ENCODE measurements at regions not wholly inside any gene's neighbourhood (a gene's known extent, or its start where the extent isn't known, plus 50 kb on each side); places are given as distances from the start of the nearest gene placed in this dataset.
"Not testable (repeated sequence)": the region's sequence is repeated elsewhere in the genome, so short reads cannot be mapped to it uniquely, and the experiment has no call there.

DNA sequence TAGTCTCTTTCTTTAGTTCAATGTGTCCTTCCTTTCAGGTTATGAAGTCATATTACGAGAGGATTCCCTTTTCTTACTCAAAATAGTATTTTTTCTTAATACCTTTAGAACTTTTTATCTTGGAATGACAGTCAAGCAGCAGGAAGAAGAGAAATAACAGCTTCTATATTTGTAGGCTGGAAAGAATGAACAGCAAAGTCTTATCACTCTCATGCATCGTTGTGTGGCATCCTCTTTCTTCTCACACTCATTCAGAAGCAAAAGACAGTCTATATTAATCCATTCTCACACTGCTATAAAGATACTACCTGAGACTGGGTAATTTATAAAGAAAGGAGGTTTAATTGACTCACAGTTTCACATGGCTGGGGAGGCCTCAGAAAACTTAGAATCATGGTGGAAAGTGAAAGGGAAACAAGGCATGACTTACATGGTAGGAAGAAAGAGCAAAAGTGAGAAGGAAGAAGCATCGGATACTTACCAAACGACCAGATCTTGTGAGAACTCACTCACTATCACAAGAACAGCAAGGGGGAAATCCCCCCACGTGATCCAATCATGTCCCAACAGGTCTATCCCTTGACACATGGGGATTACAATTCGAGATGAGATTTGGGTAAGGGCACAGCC lies 1646.1 kb upstream of the CDH6 start:
- no peak for DNase-seq

DNA sequence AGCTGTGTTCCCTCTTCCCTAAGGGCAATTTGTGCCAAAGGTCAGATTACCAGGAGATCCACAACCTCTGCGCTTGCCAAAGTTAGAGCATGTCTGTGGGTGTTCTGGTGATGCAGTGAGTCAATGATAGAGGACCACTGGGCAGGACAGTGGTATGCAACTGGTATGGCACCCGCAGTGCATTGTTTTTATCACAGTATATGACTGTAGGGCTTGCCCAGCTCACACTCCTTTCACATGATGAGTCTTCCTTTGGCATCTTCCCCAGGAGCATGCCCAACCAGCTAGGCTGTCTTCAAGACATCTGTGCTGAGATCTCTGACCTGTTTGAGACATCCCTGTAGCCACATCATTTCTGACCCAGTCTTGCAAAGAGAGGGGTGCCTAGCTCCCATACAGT lies 1650.0 kb upstream of the CDH6 start:
- no peak for DNase-seq

GRCh38 chr5:29524227-29524626 lies 1669.3 kb upstream of the CDH6 start:
- DNase-seq = no peak

DNA sequence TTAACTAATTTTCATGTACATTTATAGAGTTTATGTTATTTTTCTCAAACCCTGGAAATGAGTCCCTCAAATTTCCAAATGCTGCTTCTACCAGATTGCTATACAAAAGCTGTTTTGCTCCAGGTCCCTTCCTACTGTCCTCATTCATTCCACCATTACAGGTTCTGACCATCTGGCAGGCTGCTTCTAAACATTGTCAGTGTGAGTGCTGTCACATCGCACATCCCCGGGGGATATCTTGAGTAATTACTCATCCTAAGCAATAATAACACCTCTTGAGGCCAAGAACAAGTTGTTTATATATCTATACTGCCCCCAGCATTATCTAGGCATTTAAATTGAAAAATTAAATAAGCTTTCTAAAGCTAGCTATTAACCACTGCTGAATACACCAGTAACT lies 1675.3 kb upstream of the CDH6 start:
- DNase-seq = no peak

DNA sequence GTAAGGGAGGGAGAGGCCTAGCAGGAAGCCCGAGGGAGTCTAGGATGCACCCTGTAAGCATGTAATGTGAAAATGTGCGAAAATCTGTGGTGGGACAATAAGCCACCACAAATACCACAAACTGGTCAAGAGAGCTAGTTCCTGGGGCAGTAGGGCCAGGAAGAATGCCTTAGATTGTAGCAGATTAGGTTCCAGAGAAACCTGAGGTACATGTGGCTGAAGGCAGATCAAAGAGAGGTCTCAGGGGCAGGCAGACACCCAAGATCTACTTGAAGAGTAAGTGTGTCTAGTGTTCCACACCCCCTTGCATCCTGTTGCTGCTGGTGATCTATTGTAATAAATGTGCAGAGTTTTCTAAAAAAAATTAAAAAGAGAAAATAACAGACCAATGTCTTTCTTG lies 1677.3 kb upstream of the CDH6 start:
- DNase-seq = no peak

DNA sequence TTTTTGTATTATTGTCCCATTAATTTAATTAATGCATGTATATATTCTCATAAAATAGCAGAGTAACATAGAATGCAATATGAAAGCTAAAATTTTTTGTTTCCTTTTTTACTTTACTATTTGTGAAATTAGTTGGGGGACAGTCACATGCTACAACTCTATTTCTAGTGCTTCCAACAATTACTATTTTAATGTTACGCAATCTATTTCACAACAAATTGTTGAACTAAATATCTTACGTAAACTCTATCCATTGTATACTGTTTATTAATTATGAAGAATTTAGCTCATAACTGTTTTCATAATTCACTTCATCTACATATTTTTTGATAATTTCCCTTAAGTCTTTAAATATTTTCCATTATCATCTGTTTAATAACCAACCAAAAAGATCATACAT lies 1685.4 kb upstream of the CDH6 start:
- no peak for DNase-seq

GRCh38 chr5:29504411-29504810 lies 1689.1 kb upstream of the CDH6 start:
- no peak for DNase-seq

GRCh38 chr5:29498860-29499259 lies 1694.6 kb upstream of the CDH6 start:
- no peak for DNase-seq

- DNase-seq = no peak
Measured at GRCh38 chr5:29498412-29498811, 1695.1 kb upstream of the CDH6 start.

- no peak for DNase-seq
Measured at GRCh38 chr5:29485333-29485732, 1708.2 kb upstream of the CDH6 start.

GRCh38 chr5:29469581-29469980 lies 1723.9 kb upstream of the CDH6 start:
- no peak for DNase-seq

DNA sequence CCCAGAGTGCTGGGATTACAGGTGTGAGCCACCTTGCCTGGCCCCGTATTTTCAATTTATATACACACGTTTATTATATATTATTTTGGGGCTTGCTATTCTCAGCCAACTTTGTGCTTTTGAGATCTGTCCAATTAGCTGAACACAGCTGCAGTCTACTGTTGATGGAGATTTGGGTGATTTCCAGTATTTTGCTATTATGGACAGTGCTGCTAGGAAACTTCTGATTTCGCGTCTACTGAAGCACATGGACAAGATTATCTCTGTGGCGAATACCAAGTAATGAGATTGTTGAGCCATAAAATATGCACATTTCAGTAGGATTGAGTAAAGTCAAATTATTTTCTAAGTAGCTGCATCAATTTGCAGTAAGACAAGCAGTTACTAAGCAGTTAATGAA lies 1731.2 kb upstream of the CDH6 start:
- DNase-seq = no peak

GRCh38 chr5:29460971-29461559 lies 1732.4 kb upstream of the CDH6 start:
- DNase-seq = no peak

- DNase-seq = not testable (repeated sequence)
Measured at GRCh38 chr5:29451004-29451403, 1742.5 kb upstream of the CDH6 start.

DNA sequence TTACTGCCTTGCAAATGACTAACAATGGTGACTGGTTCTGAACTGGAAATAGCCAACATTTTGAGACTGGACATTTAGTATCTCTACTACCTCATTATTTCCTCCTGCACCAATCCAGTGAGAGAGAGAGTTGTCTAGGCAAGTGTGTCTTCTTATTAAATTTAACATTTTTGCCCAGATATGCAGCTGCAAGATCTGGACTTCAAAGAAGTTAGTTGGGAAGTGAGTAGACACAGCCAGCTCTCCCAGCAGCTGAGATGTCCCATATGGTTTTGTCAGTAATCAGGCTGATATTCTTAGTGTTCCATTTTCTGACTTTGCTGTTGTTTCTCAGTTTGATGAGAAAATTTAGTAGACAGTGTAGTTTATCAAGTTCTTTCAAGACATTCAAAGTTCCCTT lies 1778.8 kb upstream of the CDH6 start:
- no peak for DNase-seq

DNA sequence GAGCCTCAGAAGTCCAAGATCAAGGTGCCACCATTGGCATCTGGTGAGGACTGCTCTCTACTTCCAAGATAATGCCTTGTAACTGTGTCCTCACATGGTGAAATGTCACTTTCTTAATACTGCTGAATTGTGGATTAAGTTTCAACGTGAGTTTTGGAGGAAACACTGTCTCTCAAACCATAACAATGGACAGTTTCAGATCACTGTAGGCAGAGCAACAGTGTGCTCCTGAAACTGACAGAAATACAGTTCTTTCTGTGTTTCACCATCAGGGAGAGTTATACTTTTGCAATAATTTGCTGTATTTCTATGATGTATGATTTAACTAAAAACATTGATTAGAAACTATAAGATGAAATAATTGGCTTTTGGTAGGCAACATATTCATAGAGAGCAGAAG lies 1780.5 kb upstream of the CDH6 start:
- no peak for DNase-seq

- DNase-seq = no peak
Measured at GRCh38 chr5:29402270-29402669, 1791.2 kb upstream of the CDH6 start.

- peak; percentile 8 for DNase-seq
Measured at GRCh38 chr5:29389993-29390392, 1803.5 kb upstream of the CDH6 start.

DNA sequence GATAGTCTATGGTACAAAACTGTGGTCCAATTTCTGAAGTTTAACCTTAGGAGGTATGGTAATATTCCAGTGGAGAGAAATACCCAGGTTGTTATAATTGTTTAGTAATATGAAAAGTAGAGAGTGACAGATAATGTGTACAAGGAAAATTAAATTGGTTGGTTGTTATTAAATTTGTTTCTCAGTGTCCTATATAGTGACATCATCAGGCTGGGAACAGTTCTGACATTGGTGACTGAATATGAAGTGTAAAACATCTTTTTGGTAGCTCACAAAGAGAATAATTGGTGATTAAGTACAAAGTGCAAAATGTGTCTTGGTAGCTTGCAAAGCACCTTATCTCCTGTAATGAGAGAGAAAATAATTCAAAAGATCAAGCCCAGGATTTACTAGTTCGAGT lies 1806.1 kb upstream of the CDH6 start:
- DNase-seq = no peak

DNA sequence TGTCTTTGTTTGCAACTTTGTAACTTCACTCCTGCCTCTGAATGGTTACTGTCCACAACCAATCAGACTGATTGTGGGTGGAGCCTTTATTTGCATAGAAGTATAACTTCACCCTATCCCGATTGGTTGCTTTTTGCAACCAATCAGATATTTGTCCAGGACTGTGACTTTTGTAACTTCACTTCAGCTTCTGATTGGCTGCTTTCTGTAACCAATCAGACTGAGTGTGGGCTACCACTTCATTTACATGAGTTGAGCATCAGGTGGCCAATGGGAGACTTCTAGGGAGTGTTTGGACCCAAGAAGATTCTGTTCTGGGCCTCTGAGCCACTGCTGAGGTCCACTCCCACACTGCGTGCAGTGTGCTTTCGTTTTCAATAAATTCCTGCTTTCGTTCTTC lies 1810.7 kb upstream of the CDH6 start:
- no peak for DNase-seq

- no peak for DNase-seq
Measured at GRCh38 chr5:29380029-29380428, 1813.5 kb upstream of the CDH6 start.

DNA sequence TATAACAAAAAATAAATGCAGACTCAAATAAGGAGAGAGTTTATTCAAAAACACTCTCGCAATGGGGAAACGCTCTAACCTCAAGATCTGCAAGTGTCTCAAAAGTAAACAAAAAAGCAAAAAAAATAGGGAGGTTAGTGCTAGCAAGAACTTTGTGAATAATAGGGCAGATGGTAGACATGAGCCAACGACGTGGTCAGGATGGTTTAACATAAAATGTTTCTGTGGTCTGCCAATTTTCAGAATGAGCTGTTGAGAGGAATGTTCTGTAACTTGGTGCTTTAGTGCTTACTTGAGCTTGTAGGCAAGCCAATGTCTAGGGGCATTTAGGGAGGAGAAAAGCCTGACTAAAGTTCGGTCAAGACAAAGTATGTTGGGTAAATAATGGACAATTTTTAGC lies 1813.9 kb upstream of the CDH6 start:
- no peak for DNase-seq

- DNase-seq = no peak
Measured at GRCh38 chr5:29378104-29378503, 1815.4 kb upstream of the CDH6 start.

GRCh38 chr5:29370248-29370647 lies 1823.2 kb upstream of the CDH6 start:
- DNase-seq = no peak

- DNase-seq = no peak
Measured at GRCh38 chr5:29367176-29367833, 1826.2 kb upstream of the CDH6 start.
